NCI-H1105 (cell line): ENCODE measurements at regions not wholly inside any gene's neighbourhood (a gene's known extent, or its start where the extent isn't known, plus 50 kb on each side); places are given as distances from the start of the nearest gene placed in this dataset.

Experiments
- DNase-seq: peaks from one replicate; lab custom pipeline; 2025; lab: John Stamatoyannopoulos, UW

DNA sequence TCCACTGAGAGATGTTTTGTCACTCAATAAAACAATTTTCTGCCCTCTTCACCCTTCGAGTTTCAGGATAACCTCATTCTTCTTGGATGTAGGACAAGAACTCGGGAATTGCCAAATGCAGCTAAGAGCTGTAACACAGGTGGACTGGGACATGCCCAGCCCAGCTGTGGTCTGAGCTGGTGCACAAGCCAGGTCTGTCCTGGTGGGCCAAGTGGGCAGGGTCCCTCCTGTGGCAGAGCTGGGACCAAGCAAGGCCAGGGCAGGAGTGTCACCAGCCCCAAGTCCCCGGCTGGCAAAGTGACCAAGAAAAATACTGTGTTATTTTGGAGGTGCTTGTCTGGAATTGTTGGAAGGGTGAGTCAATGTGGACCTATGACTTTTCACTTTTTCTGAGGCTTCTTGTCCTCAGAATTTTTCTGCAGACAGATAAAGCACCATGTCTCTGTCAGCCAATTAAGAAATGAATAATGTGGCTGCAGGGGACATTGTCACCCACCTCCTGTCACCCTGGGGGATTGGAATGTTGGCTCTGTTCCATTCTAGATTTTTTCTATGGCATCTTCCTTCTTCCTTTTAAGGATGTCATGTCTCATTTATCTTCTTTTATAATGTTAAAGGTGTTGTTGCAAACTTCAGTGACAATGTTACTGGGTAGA is 645.2 kb upstream of the EPHA6 start:
- DNase-seq: no peak

DNA sequence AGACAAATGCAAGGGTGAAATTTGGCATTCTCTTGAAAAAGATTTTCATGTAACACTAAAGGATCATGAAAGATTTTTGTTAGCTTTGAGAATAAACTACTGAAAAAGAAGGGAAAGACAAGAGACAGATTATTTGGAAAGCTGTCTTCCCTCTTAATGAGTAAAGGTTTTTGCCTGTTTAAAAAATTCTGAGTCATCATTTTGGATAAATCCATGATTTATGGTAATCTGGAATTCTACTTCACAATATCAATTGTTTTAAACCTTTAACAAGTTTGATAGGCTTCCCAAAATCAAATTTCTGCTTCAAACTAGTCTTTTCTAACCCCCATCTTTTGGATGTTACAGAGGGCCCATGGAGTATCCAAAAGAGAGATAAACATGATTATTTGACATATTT is 641.5 kb upstream of the EPHA6 start:
- no peak for DNase-seq

DNA sequence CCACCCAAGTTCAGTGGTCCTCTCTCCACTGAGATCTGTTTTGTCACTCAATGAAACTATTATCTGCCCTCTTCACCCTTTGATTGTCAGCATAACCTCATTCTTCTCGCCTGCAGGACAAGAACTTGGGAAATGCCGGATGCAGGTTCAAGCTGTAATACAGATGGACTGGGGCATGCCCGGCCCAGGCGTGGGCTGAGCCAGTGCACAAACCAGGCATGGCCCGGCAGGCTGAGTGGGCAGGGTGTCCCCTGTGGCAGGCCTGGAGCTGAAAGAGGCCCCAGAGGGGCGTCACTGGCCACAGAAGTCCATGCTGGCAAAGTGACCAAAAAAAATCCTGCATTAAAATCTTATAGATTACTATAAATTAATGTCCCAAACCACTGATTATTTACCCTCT is 638.9 kb upstream of the EPHA6 start:
- no peak for DNase-seq

DNA sequence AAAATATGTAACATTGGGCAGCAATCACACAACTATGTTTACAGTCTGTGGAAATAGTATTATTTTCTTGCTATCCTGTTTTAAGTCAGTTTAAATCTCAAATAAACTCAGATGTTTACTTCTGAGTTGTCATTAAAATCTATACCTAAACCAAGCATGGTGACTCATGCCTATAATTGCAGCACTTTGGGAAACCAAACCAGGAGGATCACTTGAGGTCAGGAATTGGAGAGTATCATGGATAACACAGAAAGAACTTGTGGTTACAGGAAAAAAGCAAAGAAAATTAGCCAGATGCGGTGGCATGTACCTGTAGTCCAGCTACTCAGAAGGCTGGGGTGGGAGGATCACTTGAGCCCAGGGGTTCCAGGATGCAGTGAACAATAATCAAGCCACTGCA is 631.6 kb upstream of the EPHA6 start:
- no peak for DNase-seq

DNA sequence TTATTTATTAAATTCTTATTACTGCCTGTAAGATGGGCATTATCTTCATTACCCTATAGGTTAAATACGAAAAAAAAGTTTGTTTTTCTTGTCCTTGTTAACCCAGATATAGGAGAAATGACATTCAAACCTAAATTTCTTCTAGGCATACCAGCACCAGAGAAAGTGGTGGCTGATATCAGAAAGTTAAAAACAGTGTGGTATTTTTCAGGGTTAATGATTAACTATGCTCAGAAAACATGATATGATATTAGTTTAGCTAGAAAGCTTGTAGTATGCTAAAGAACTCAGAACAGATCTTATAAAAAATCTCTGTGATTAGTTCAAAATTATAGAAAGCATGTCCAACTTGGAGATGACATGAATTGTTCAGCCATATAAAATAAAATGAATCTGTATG is 630.5 kb upstream of the EPHA6 start:
- DNase-seq: no peak

DNA sequence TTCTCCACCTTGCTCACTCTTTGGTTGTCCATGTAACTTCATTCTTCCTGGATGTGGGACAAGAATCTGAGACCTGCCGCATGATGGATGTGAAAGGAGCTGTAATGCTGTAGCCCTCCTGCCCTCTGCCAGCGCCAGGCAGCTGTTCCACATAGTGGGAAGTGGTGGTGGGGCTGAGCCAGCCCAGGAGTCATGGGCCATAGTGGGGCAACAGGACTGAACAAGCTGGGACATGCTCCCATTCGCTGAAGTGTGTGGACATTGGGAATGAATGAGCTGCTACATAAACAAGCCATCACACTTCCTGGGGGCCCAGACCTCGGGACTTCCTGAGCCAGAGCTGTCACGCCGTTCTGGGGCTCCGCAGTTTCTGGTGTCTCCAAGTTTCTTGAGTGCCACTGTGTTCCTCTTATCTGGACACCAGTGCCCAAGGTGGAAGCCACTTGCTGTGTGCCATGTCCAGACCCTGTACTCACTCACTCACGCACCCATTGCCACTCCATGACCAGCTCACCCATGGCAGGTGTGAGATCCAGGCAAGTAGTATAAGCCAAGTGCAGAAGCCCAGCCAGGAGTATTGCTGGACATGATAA is 624.3 kb upstream of the EPHA6 start:
- no peak for DNase-seq

DNA sequence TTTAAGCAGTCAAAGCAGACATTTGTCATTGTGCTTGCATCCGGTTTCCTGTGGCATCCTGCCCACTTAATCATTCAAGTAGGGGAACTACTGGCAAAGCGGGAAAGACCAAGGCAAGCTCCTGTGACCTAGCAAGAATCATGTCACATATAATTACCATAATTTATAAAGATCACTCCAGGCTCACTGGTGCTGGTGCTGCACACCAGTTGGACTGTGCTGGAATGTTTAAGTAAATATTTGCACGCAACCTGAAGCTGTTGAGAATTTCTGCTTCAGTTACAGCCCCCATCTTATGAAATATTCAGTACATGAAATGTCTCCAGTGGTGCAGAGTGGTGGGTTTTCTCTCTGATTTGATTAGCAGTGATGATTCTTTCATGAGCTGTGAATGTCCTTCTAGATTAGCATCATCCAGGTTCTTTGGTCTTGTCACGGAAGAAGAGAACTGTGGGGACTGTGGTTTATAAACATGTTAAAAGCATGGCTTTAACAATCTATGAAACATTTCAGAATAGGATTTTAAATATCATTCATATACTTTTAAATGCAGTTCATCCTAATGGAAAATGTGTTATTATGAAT is 621.3 kb upstream of the EPHA6 start:
- DNase-seq: no peak

DNA sequence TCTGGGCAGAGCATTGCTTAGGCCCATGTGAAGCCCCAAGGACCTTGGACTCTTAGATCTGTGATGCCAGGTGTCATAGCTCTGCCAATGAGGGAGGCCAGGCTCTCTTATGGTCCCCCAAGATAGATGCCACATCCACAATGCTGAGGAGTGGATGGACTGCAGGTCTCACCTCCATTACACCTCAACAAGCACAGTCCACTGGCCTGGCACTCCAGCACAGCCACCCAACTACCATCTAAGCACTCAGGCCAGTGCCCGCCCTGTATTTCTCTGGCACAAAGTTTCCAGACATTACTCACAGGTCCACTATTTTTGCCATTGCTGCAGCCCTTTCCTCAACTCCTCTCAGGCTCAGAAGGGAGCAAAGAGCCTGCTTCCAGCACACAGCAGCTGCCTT is 613.5 kb upstream of the EPHA6 start:
- no peak for DNase-seq

DNA sequence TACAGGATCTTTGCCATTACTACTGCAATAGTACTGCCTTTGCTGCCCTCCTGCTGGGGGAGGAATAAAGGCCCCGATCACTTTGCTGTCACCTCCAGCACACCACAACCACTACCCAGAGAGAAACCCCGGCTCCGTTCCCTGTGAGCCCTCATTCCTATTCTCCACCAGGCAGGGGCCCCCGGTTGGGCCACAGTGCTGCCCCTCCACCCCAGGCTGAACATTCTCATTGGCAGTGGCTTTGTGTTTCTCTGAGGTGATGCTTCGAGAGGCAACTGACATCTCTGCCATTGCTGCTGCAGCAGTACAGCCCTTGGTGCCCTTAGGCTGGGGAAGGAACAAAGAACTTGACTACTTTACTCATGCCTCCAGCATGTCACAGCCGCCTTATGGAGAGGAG is 612.9 kb upstream of the EPHA6 start:
- no peak for DNase-seq

DNA sequence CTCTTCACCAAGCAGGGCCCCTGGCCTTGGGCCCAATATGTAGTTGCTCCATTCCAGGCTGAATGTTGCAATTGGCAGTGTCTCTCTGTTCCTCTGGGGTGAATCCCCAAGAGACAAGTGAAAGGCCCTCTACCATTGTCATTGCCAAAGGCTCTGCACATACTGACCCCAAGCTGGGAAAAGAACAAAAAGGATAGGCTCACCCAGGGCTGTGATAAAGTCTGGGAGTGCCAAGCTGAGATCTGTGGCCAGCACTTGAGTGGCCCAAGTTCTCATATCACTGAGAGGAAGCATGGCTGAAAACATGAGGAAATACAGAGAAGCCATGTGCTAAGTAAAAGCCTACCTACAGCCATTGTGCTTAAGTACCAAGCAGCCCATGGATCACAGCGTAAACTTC is 612.2 kb upstream of the EPHA6 start:
- no peak for DNase-seq

DNA sequence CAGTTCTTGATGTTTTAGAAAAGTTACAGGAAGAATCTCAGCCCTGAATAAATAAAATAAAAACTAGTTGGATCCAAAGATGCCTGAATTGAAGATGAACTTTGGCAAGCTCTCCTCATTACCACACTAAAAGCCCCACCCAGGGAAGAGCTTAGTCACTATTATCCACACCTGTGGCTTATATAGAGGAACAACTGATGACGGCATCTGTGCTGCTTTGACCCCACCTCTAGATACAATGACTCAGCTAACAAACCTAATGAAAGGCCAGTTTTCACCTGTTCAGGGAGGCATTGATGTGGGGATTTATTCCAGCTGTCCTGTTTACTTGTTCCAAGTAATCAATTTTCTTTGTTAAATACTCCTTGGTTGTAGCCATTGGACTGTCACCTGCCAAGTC is 604.7 kb upstream of the EPHA6 start:
- DNase-seq: no peak

DNA sequence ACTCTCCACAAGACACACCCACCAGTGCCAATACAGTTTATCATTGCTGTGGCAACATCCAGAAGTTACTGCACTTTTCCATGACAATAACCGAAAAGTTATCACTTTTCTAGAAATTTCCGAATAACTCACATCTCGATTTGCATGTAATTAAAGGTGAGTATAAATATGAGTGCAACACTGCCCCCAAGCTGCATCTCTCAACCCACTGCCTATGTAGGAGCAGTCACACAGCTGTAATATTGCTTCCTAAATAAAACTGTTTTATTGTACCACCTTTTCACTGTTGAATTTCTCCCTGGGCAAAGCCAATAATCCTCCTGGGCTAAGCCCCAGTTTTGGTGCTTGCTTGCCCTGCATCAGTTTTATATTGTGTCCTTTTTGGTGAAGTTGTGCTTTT is 601.0 kb upstream of the EPHA6 start:
- DNase-seq: no peak

DNA sequence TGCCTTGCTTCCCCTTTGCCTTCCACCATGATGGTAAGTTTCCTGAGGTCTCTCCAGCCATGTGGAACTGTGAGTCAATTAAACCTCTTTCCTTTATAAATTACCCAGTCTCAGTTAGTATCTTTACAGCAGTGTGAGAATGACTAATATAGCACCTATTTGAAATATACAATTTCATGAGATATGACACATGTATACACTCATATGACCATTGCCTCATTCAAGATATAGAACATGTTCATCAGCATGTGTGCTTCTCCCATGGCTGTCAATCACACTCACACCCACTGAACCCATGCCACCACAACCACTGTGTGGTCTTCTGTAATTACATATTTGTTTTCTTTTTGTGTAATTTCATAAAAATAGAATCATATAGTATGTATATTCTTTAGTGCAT is 599.5 kb upstream of the EPHA6 start:
- no peak for DNase-seq

DNA sequence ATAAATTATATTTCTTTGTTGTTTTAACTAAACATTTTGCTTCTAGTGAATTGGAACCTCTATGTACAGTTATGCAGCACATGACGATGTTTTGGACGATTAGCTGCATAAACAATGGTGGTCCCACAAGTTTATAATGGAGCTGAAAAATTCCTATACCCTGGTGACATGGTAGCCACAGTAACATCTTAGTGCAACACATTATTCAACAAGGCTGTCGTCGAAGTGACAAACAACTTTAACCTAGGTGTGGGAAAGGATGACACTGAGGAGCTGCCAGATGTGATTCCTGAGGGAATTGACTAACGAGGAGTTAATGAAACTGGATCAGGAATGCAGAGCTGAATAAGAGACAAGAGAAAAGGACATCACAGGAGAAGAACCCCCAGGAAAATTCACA is 588.9 kb upstream of the EPHA6 start:
- DNase-seq: no peak

DNA sequence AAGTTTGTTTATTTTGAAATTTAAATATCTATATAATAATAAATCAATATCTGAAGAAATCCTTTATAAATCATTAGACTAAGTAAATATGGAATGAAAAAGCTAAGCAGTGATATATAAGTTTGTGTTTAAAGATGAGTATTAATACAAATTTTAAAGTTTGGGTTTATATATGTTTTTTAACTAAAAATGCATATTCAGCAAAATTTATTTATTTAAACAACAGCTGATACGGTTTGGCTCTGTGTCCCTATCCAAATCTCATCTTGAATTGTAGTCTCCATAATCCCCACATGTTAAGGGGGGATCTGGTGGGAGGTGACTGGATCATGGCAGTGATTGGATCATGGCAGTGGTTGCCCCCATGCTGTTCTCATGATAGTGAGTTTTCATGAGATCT is 580.7 kb upstream of the EPHA6 start:
- no peak for DNase-seq

DNA sequence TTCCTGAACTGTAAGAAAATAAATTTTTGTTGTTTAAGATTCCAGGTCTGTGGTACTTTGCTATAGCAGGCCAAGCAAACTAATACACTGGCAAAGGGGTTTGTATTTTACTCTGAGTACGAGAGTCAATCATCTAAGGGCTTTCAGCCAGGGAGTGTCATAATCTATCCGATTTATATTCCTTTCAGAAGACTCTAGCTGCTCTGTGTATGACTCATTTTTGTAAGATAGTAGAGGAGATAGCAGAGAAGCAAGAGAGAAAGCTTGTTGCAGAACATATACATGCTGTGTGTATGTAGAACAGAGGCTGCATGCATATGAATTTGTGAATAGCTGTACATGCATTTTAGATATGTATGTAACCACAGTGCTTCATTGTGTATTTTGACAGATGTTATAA is 577.9 kb upstream of the EPHA6 start:
- DNase-seq: no peak

DNA sequence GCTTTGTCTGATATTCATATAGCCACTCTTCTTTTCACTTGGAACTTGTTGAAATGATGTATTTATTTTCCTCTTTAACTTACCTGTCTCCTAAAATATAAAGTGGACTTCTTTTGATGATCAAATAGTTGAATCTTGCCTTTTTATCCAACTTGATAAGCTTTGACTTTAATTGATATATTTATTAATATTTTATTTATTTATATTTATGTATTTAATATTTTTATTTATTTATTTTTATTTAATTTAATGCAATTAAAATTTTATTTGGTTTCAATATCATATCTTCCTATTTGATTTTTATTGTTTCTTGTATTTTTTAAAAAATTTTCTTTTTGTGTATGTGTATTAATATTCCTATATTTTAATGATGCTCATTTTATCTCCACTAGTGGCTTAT is 555.1 kb upstream of the EPHA6 start:
- no peak for DNase-seq

DNA sequence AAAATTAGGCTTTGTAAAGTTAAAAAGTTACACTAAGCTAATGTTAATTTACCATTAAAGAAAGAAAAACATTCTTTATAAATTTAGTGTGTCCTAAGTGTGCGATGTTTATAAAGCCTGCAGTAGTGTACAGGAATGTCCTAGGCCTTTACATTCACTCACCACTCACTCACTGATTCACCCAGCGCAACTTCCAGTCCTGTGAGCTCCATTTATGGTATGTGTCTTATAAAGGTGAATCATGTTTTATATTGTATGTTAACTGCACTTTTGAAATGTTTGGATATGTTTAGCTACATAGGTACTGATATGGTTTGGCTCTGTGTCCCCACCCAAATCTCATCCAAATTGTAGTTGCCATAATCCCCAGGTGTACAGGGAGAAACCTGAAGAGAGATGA is 549.7 kb upstream of the EPHA6 start:
- no peak for DNase-seq

DNA sequence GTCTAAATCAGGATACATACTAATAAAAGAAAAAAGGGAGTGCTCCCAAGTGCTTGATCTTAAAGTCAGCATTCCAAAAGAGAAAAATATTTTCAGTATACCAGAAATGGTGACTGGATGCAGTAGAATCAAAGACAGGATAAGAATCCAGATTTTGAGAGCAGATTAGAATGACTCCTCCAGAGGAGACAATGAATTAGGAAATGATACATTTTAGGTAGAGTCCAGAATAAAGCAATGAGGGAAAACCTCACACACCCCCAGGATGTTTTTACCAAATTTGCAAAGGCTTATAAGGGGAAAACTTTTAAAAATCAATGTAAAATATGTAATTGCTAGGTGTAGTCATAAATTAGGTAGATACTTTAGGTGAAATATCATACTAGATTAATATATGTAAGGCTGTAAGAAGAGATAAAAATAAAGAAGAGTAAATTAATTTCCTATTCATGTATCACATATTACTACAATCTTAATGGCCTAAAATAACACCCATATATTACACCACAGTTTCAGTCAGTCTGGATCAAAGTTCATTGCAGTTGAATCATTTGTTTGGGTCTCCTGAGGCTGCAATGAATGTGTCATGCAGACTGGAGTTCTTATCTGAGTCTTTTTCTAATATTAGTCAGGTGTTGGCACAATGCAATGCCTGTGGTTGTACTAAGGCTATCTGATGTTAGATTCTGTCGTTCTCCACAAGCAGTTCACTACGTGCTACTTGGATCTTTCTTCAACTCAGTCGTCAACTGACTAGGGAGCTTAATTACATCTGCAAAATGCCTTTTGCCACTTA is 547.8 kb upstream of the EPHA6 start:
- no peak for DNase-seq

DNA sequence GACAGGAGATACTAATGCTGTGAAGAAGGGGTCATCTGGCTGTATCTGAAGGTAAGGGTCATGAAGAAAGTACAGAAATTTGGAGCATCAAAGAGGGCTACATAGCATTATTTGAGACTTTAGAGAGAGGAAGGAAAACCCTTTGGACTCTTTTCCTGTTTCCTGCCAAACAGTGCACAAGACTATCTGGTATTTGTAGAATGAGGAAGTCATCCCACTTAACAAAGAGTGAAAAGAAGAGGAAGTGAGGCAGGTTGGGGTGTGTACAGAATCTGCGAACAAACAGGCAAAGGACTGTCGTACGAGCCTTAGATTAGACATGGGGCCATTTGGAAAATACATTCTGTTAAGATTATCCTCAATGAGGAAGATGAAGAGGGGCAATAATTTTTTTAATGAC is 546.8 kb upstream of the EPHA6 start:
- DNase-seq: no peak

DNA sequence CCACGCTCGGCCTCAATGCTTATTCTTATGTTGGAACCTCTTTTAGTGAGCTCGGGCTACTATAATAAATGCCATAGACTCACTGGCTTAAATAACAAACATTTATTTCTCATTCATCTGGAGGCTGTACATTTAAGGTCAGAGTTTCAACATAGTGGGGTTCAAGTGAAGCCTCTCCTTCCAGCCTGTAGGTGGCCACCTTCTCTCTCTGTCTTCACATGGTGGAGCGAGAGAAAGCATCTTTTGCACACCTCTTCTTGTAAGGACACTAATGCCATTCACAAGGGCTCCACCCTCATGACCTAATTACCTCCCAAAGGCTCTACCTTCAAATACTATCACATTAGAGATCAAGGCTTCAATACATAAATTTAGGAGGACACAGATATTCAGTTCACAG is 520.3 kb upstream of the EPHA6 start:
- no peak for DNase-seq

DNA sequence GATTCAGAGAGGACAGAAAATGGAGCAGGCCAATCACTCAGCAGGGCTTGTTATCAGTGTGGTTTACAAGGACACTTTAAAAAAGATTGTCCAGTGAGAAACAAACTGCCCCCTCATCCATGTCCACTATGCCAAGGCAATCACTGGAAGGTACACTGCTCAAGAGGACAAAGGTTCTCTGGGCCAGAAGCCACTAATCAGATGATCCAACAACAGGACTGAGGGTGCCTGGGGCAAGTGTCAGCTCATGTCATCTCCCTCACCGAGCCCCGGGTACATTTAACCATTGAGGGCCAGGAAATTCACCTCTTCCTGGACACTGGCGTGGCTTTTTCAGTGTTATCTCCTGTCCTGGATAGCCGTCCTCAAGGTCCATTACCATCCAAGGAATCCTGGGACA is 513.7 kb upstream of the EPHA6 start:
- DNase-seq: no peak

DNA sequence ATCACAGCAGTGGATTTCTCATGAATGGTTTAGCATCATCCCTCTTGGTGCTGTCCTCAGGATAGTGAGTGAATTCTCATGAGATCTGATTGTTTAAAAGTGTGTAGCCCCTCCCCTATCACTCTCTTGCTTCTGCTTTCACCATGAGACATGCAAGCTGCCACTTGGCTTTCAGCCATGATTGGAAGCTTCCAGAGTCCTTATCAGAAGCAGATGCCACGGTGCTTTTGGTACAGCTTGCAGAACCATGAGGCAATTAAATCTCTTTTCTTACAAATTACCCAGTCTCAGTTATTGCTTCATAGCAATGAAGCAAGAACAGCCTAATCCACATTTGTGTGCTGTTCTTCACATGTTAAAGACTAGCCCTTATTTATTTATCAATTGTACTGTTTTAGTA is 495.2 kb upstream of the EPHA6 start:
- DNase-seq: no peak
